GM20431 (cell line): ENCODE measurements at regions not wholly inside any gene's neighbourhood (a gene's known extent, or its start where the extent isn't known, plus 50 kb on each side); places are given as distances from the start of the nearest gene placed in this dataset.
"Not testable (repeated sequence)": the region's sequence is repeated elsewhere in the genome, so short reads cannot be mapped to it uniquely, and the experiment has no call there.

Source experiments
- in situ Hi-C: fragments of 300-500 bp; cut with MseI, MboI; formaldehyde crosslinking; loops from one replicate; pipeline ENCODE4 v1.15.0; 2020; ENCODE audit warnings: low sequenced_read_pairs; ENCODE audit not compliant: unreplicated experiment

DNA sequence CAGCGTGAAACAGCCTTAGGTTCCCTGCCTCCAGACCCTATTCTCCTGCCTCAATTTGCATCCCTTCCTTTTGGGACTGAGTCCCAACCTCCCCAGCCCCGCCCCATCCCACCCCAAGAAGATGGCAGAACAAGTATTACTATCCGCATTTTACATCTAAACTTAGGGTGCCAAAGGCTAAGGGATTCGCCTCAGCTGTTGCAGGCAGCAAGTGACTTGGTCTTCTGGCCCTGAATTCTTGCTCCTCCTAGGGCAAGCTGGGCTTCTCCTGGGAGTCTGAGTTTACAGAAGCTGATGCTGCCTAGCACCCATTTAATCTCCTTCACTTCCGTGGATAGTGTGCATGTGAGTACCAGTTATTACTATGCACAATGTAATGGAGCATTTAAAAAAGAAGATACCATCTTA is 161.3 kb upstream of the NR5A2 start:
- in situ Hi-C loops: no loop called here

DNA sequence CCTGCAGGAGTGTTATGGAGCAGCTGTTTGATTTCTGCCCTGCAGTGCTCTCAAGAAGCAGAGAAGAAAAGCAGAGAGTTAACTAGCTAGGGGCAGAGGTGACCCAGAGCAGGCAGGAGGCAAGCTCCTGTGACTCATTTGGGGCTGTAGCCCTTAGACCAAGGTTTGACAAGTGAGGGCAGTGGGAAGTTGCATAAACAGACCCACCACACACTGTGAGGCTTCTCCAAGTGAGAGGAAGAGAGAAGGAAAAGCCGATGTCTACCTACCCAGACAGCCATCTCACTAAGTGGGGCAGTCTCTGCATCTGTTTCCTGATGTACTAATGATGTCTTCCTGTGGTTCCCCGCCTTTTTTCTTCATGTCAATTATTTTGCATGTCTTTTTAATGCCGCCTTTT is 159.9 kb upstream of the NR5A2 start:
- in situ Hi-C loops: no loop called here

DNA sequence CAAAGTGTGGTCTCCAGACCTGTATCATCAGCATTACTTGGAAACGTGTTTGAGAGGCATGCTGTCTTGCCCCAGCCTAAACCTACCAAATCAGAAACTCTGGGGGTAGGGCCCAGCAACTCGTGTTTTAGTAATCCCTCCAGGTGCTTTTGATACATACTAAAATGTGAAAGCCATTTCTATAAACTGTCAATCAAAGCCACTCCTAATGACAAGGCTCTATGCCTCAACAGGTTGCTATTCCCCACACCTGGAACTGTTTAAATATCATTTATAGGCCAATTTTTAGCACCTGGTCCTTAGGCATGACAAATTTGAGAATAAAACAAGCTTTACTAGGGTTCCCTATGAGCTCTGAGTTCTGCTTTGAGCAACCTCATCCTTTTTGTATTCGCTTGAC is 158.7 kb upstream of the NR5A2 start:
- in situ Hi-C loops: no loop called here

DNA sequence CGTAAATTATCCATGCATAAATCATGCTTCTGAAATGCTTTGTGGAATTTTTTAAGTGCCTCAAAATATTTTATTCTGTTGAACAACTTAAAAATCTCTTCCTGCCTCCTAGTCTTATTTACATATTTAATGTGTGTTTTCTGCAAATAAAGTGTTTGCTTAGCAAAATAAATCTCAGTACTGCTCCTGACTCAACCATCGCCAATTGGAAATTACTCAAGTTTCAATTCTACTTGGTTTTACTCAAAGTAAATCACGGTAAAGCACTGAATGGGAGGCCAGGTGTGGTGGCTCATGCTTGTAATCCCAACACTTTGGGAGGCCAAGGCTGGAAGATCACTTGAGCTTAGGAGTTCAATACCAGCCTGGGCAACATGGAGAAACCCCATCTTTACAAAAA is 152.2 kb upstream of the NR5A2 start:
- in situ Hi-C loops: no loop called here

DNA sequence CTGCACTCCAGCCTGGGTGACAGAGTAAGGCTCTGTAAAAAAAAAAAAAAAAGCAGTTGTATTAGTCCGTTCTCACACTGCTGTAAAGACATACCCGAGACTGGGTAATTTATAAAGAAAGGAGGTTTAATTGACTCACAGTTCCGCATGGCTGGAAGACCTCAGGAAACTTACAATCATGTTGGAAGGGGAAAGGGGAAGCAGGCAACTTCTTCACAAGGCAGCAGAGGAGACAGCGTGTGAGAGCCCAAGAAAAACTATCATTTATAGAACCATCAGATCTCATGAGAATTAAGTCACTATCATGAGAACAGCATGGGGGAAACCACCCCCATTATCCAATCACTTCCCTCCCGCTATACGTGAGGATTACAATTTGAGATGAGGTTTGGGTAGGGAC is 151.7 kb upstream of the NR5A2 start:
- in situ Hi-C loops: no loop called here

DNA sequence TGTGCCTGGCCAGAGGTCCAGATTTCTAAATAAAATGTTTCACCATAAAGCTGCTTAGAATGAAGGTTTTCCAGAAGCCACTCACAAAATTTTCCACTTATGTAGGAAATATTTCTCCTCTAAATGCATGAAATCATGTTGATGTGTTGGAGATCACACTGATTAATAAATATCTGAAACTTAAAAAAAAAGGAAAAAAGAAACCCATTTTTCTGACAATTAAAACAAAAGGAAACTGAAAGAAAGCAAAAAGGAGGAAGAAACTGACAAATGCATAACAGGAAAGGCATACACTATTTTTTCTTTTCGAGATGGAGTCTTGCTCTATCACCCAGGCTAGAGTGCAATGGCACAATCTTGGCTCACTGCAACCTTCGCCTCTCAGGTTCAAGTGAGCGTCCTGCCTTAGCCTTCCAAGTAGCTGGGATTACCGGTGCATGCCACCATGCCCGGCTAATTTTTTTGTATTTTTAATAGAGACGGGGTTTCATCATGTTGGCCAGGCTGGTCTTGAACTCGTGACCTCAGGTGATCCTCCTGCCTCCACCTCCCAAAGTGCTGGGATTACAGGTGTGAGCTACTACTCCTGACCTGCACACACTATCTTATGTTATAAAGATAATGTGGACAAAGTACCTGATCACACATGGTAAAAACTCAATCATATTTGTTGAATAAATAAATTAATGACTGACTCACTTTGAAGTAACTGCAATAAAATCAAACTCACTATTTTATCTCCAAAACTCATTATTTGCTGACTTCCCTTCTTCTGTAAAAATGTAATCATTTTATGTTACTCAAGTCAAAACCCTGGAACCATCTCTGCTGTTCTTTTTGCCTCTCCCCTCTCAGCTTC is 149.8 kb upstream of the NR5A2 start:
- in situ Hi-C loops: no loop called here

DNA sequence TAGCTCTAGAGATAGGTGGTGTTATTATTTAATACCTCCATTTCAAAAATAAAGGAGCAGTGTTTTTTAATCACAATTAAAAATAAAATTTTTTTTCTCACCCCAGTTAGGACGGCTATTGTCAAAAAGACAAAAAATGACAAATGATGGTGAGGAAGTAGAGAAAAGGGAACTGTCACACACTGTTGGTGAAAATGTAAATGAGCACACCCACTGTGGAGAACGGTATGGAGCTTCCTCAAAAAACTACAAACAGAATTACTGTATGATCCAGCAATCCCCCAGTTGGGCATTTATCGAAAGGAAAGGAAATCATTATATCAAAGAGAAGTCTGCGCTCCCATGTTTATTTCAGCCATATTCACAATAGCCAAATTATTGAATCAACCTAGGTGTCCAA is 148.7 kb upstream of the NR5A2 start:
- in situ Hi-C loops: no loop called here

DNA sequence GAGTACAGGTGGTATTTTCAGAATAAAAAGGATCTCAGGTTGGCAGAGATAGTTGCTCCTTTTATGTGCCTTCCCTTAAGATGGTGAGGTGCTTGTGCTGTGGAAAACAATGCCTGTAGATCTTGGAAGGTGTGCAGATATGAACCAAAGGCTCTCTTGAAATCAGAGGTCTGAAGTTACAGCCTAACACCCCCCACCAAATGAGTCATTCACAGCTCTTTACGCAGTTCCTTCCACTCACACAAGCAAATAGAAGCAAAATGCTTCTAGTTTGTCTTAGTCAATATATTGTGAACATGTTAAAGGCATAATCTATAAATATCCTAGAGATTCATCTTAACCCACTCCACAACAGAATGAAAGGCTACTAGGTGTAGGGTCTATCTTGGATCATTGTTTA is 128.9 kb upstream of the NR5A2 start:
- in situ Hi-C loops: no loop called here

DNA sequence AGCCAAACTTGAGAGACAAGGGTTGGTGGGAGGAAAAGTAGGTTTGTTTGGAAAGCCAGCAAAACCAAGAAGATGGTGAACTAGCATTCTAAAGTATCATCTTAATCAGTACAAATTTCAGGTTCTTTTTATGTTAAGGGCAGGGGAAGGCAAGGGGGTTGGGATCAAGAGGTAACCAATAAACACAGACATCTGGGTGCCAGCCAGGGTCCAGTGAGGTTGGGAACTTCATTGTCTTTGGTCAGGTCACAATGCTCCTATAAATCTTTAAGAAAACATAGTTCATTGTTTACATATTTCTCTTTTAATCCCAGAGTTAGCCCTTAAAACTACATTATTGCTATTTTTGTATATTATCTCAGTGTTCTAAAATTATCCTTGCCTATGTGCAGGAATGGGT is 126.2 kb upstream of the NR5A2 start:
- in situ Hi-C loops: no loop called here

DNA sequence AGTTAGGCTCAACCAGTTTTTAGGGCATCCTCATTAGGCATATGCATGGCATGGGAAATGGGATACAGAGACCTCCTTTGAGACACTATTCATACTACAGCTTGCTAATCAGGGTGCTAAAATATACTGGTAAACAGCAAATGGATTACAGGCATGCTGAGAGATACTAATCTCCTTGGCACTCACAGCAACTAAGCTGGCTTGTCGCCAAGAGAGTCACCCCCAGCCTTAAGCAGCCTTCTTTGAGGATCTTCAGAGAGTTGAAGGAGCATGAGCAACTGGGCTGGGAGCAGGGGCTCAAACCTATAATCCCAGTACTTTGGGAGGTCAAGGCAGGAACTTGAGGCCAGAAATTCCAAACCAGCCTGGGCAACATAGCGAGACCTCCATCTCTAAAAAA is 120.1 kb upstream of the NR5A2 start:
- in situ Hi-C loops: no loop called here

DNA sequence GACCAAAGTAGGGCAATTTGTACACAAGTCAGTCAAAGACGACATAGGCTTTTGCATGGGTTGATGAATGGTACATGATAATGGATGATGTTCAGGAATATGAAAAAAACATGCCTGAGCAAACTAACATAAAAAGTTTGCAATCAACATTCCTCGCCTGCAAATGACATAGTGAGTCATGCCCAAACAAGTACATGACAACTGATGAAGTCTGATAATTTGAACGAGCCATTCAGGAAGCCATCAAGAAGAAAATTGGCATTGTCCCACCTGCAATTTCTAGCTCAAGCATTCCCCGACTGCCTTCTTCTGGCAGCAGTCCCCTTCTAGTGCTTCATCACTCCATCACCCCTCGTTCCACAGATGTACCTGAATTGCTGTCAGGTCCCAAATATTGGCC is 118.4 kb upstream of the NR5A2 start:
- in situ Hi-C loops: no loop called here

DNA sequence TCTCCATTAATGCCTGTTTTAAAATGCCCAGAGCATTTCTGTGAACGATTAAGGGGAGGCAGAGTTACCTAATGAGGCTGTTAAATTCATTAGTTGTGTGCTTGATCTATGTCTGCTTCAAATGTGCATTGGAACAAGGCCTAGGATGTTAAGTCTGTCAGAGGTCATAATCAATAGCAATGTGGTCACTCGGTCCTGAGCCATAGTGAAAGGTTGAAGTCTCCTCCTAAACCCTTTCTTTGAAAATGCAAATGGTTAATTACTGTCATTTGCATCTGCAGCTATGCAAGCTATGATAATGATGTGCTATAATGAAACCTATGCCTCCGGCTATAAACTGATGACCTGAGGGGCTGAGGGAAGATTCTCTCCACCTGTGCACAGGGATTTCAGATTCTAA is 114.2 kb upstream of the NR5A2 start:
- in situ Hi-C loops: no loop called here

DNA sequence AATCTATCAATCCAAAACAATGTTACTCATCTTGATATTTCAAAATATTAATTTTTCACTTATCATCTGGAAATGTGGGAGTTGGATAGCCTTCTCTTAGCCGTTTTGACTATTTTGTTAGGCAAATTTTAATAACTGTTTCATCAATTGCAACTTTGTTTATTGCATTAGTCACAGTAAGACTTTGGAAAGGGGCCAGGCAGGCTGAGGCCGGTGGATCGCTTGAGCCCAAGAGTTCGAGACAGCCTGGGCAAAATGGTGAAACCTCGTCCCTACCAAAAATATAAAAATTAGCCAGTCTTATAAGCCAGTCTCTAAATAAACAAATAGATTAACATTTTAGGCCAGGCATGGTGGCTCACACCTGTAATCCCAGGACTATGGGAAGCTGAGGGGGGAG is 113.0 kb upstream of the NR5A2 start:
- in situ Hi-C loops: no loop called here

DNA sequence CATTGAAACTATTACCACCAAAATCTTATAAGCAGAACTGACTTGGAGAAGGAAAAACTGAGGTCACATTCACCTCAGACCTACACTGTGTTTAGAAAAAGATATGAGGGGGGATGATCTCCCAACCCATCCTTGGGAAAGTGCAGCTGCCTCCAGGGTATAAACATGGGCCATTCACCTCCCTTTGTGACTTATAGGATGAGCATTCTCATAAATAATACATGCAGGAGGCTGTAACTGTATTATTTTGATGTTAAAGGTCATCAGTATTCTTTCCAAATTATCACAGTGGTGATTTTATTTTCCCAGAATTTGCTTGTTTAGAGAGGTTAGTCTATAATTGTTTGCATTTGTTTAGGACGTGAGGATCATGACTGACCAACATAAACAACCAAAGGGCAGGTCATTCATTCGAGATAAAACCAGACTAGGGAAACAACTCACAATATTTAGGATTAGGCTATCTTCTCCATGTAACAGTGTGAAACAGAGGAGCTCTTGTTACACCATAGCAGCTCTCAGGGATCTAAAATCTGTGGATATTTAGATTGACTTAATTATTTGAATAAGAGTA is 109.2 kb upstream of the NR5A2 start:
- in situ Hi-C loops: no loop called here

DNA sequence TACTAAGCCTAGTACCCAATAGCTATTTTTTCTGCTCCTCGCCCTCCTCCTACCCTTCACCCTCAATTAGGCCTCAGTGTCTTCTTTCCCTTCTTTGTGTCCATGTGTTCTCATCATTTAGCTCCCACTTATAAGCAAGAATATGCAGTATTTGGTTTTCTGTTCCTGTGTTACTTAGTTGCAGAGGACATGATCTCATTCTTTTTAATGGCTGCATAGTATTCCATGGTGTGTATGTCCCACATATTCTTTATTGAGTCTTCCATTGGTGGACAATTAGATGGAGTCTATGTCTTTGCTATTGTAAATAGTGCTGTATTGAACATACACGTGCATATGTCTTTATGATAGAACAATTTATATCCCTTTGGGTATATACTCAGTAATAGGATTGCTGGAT is 106.9 kb upstream of the NR5A2 start:
- in situ Hi-C loops: no loop called here

DNA sequence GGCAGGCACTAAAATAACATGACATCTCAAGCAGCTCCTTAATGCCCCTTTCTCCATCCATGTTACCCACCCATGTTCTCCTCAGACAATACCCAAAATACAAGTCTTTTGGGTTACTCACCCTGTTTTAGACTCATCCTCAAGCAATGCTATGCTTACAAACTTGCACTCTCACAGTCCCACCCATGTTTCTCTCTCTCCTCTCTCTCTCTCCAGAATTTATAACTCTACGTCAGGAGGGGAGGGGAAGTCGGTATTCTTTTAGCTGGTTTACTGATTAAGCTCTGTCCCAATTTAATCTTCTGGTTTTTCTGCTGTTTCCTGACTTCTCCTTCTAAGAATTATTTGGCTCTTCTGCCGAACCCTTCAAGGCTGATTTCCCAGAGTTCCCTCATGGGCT is 98.0 kb upstream of the NR5A2 start:
- in situ Hi-C loops: no loop called here

DNA sequence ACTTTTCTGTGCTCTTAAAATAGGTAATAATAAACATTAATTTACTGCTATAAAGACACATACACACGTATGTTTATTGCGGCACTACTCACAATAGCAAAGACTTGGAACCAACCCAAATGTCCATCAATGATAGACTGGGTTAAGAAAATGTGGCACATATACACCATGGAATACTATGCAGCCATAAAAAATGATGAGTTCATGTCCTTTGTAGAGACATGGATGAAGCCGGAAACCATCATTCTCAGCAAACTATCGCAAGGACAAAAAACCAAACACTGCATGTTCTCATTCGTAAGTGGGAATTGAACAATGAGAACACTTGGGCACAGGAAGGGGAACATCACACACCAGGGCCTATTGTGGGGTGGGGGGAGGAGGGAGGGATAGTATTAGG is 97.4 kb upstream of the NR5A2 start:
- in situ Hi-C loops: not testable (repeated sequence)

DNA sequence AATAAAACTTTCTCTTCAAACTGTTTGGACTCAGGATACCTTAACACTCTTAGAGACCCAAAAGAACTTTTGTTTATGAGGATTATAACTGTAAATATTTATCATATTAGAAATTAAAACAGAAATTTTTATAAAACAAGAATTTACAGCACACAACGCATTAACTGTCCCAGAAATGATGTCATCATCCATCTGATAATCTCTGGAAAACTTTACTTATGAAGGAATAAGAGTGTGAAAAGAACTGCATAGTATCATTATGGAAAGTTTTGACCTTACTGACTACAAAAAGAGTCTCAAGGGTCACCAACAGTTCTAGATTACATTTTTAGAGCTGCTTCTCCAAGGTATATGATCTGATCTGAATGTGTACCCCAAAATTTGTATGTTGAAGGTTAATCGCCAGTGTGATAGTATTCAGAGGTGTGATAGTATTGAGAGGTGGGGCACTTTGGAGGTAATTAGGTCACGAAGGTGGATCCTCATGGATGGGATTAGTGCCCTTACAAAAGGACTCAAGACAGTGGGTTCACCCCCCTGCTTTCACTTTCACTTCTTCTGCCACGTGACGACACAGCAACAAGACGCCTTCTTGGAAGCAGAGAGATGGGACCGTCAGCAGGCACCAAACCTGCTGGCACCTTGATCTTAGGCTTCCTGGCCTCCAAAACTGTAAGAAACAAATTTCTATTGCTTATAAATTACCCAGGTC is 95.7 kb upstream of the NR5A2 start:
- in situ Hi-C loops: no loop called here

DNA sequence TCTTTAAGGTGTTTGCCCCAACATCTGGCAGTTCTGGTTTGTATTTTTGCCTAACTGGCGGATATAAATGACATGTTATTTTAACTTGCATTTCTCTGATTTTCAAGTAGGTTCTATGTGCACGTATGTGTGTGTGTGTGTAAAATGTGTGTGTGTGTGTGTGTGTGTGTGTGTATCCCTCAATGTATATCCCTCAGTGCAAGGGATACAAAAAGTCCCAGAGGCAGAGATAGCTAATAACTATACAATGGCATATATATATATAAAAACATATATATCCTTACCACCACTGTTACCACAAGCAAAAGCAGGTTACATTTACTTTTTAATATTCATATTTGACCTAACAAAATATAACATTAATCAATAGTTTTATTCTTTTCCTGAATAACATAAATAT is 95.0 kb upstream of the NR5A2 start:
- in situ Hi-C loops: no loop called here

DNA sequence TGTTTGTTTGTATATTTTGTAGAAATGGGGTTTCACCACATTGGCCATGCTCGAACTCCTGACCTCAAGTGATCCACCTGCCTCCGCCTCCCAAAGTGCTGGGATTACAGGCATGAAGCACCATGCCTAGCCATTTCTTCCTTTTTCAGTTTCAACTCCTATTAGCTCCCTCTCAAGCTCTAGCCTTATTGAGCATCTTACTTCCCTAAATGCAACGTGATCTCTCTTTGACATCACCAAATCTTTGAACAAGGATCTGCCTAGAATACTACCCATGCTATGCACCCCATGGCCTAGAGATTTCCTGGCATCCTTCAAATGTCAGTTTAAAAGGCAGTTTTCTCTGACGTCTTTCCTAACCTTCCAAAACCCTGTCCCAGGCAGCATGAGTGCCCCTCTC is 91.1 kb upstream of the NR5A2 start:
- in situ Hi-C loops: no loop called here

DNA sequence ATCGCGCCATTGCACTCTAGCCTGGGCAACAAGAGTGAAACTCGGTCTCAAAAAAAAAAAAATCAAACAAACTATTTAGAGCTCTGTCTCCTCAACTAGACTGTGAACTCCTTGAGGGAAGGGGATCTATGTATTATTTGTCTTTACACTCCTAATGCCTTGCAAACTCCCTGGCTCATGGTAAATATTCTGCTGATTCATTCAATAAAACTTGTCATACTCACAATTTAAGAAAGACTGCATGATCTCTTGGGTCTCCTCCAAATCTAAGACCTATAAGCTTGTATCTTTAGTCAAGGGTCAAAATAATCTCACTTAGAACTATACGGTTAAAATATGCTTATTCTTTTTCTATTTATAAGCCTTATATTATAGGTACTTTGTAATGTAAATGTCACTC is 90.3 kb upstream of the NR5A2 start:
- in situ Hi-C loops: no loop called here
